ENCODE measurements at regions not wholly inside any gene's neighbourhood (a gene's known extent, or its start where the extent isn't known, plus 50 kb on each side); places are given as distances from the start of the nearest gene placed in this dataset.

GRCh38 chr22:48444320-48445112 is 1383.2 kb downstream of the BRD1 start:
- no peak overlapping the region for H3K4me3 ChIP-seq (ENCODE audit: control extremely low read depth in 1 of 5, extremely low read depth in 1 of 5, insufficient read depth in 1 of 5, low read depth in 2 of 5, low read length in 4 of 5)
- POLR2A ChIA-PET, result no interaction called here
- intact Hi-C loops (cut with micrococcal nuclease), result no loop called here
- H4K20me1 ChIP-seq (ENCODE audit: control insufficient read depth, insufficient read depth, low read length, poor library complexity, severe bottlenecking), result no peaks in the 10 kb centered on the region
- no peak overlapping the region for H3K9ac ChIP-seq (ENCODE audit: low read length)
- peak overlapping the region; percentile 40 for H3K4me3 Mint-ChIP-seq
- H3K27ac Mint-ChIP-seq, result peak overlapping the region; percentile 56
- peaks cover 18 to 19% of the 10 kb centered on the region in 2 donors for H3K4me1 ChIP-seq (ENCODE audit: control insufficient read depth in 2 of 2, insufficient read depth in 2 of 2, low read length in 2 of 2)
- CTCF ChIA-PET, result no interaction called here
- DNase-seq, result peak; percentile 60
- WGBS (ENCODE audit: insufficient coverage), result 24% methylated on average over 19 of the region's 19 CpGs
- no peaks in the 10 kb centered on the region for H3K36me3 ChIP-seq (replicated peaks in 1 of 2; ENCODE audit: control extremely low read depth in 1 of 2, control insufficient read depth in 1 of 2, extremely low read depth in 1 of 2, insufficient read depth in 2 of 2, low read length in 1 of 2)
- H3K27me3 Mint-ChIP-seq, result peaks cover 14% of the 10 kb centered on the region
- peak; percentile 83 for ATAC-seq (ENCODE audit: low read depth)
- H3K9me3 ChIP-seq (ENCODE audit: control extremely low read depth in 1 of 3, control insufficient read depth in 2 of 3, insufficient read depth in 1 of 3, low read length in 2 of 3), result peaks cover 0 to 41% (median 0%) of the 10 kb centered on the region in 3 donors
- H3K4me1 Mint-ChIP-seq, result peaks cover 16% of the 10 kb centered on the region
- no peaks in the 10 kb centered on the region for H3K9me3 Mint-ChIP-seq (ENCODE audit: insufficient read depth)
- peaks cover 0 to 59% (median 19%) of the 10 kb centered on the region in 4 experiments for H3K27me3 ChIP-seq (replicated peaks in 1 of 4; ENCODE audit: control extremely low read depth in 1 of 4, control insufficient read depth in 3 of 4, insufficient read depth in 4 of 4, low read length in 3 of 4)
- H3K27ac ChIP-seq (ENCODE audit: low read length in 2 of 2), result no peak overlapping the region
- TF ChIP-seq EZH2 (IDR thresholded peaks at IDR 0.05; ENCODE audit: borderline replicate concordance, insufficient read depth, low read depth, low read length, poor library complexity, severe bottlenecking) (no peak), CTCF (IDR thresholded peaks at IDR 0.05) (no peak)
- no peaks in the 10 kb centered on the region for H3K79me2 ChIP-seq (ENCODE audit: control insufficient read depth, insufficient read depth, low read length)
- peak overlapping the region; percentile 47 for H3K4me2 ChIP-seq (replicated peaks; ENCODE audit: low read depth, low read length, poor library complexity, severe bottlenecking)
- H2AFZ ChIP-seq (ENCODE audit: insufficient read depth, low read depth, low read length, poor library complexity, severe bottlenecking), result no peak overlapping the region

- ATAC-seq (ENCODE audit: low read depth) (no peak), DNase-seq (no peak)
- WGBS (ENCODE audit: insufficient coverage), result no CpG with 5 or more reads among the region's 4 CpGs
- TF ChIP-seq CTCF (IDR thresholded peaks at IDR 0.05) (no peak), EZH2 (IDR thresholded peaks at IDR 0.05; ENCODE audit: borderline replicate concordance, insufficient read depth, low read depth, low read length, poor library complexity, severe bottlenecking) (no peak)
- ChIA-PET CTCF (no interaction called here), POLR2A (interaction anchor here (0.5 kb wide), 1 partner anchor 24 kb away, joined by 3 read pairs; no protein-coding TSS in a partner anchor)
- Histone ChIP-seq H4K20me1 (ENCODE audit: control insufficient read depth, insufficient read depth, low read length, poor library complexity, severe bottlenecking) (no peaks in the 10 kb centered on the region), H3K4me2 (replicated peaks; ENCODE audit: low read depth, low read length, poor library complexity, severe bottlenecking) (peak overlapping the region; percentile 47), H3K4me3 (ENCODE audit: control extremely low read depth in 1 of 5, extremely low read depth in 1 of 5, insufficient read depth in 1 of 5, low read depth in 2 of 5, low read length in 4 of 5) (no peak overlapping the region), H3K27ac (ENCODE audit: low read length in 2 of 2) (no peak overlapping the region), H3K9ac (ENCODE audit: low read length) (no peak overlapping the region), H3K4me1 (ENCODE audit: control insufficient read depth in 2 of 2, insufficient read depth in 2 of 2, low read length in 2 of 2) (peaks cover 18 to 19% of the 10 kb centered on the region in 2 donors), H2AFZ (ENCODE audit: insufficient read depth, low read depth, low read length, poor library complexity, severe bottlenecking) (no peak overlapping the region), H3K79me2 (ENCODE audit: control insufficient read depth, insufficient read depth, low read length) (no peaks in the 10 kb centered on the region), H3K36me3 (replicated peaks in 1 of 2; ENCODE audit: control extremely low read depth in 1 of 2, control insufficient read depth in 1 of 2, extremely low read depth in 1 of 2, insufficient read depth in 2 of 2, low read length in 1 of 2) (no peaks in the 10 kb centered on the region), H3K9me3 (ENCODE audit: control extremely low read depth in 1 of 3, control insufficient read depth in 2 of 3, insufficient read depth in 1 of 3, low read length in 2 of 3) (peaks cover 0 to 39% (median 0%) of the 10 kb centered on the region in 3 donors), H3K27me3 (replicated peaks in 1 of 4; ENCODE audit: control extremely low read depth in 1 of 4, control insufficient read depth in 3 of 4, insufficient read depth in 4 of 4, low read length in 3 of 4) (peaks cover 0 to 54% (median 19%) of the 10 kb centered on the region in 4 experiments)
- intact Hi-C loops (cut with micrococcal nuclease), result no loop called here
- H3K9me3 Mint-ChIP-seq (ENCODE audit: insufficient read depth), result no peaks in the 10 kb centered on the region
- peaks cover 16% of the 10 kb centered on the region for H3K4me1 Mint-ChIP-seq
- H3K27ac Mint-ChIP-seq, result no peak overlapping the region
- H3K4me3 Mint-ChIP-seq, result no peak overlapping the region
- H3K27me3 Mint-ChIP-seq, result peaks cover 21% of the 10 kb centered on the region
Observed at GRCh38 chr22:48443680-48444079, 1384.0 kb downstream of the BRD1 start.
